Trophoblast cell (in vitro differentiated cells and primary cell): ENCODE measurements at regions not wholly inside any gene's neighbourhood (a gene's known extent, or its start where the extent isn't known, plus 50 kb on each side); places are given as distances from the start of the nearest gene placed in this dataset.

ENCODE experiments used
- DNase-seq, 2 donors: peaks; one replicate each; pipeline ENCODE4 v3.0.0-alpha.2; 2016
- H2AFZ ChIP-seq: 2 replicates; pipeline ENCODE4 v1.6.1; 2013; ENCODE audit warnings: low read length, moderate library complexity, mild to moderate bottlenecking; ENCODE audit not compliant: insufficient read depth, poor library complexity
- H2AK5ac ChIP-seq: 2 replicates; pipeline ENCODE4 v1.6.1; 2013; ENCODE audit warnings: mild to moderate bottlenecking, low read length
- H2BK120ac ChIP-seq: 2 replicates; pipeline ENCODE4 v1.6.1; 2013; ENCODE audit warnings: low read length, mild to moderate bottlenecking, moderate library complexity; ENCODE audit not compliant: insufficient read depth, poor library complexity
- H2BK12ac ChIP-seq: 2 replicates; pipeline ENCODE4 v1.6.1; 2013; ENCODE audit warnings: mild to moderate bottlenecking, low read length, moderate library complexity
- H2BK5ac ChIP-seq: 2 replicates; pipeline ENCODE4 v1.6.1; 2013; ENCODE audit warnings: low read length, low read depth, moderate library complexity, mild to moderate bottlenecking; ENCODE audit not compliant: poor library complexity
- H3K14ac ChIP-seq: 2 replicates; pipeline ENCODE4 v1.6.1; 2013; ENCODE audit warnings: mild to moderate bottlenecking, low read length
- H3K18ac ChIP-seq: 2 replicates; pipeline ENCODE4 v1.6.1; 2013; ENCODE audit warnings: mild to moderate bottlenecking, low read length
- H3K23ac ChIP-seq: 2 replicates; pipeline ENCODE4 v1.6.1; 2013; ENCODE audit warnings: low read length
- H3K27ac ChIP-seq: 2 replicates; pipeline ENCODE4 v1.5.1; 2013; ENCODE audit warnings: low read depth, mild to moderate bottlenecking, inconsistent platforms, low read length, moderate library complexity
- H3K27me3 ChIP-seq: 2 replicates; pipeline ENCODE4 v1.6.1; 2013; ENCODE audit warnings: inconsistent platforms, mild to moderate bottlenecking, low read length, moderate library complexity; ENCODE audit not compliant: insufficient read depth
- H3K36me3 ChIP-seq, 2 experiments: 1 replicate in 1 of 2; 2 replicates in 1 of 2; pipeline ENCODE4 v1.6.1; 2013; ENCODE audit warnings: low read length in 2 of 2, mild to moderate bottlenecking in 2 of 2, moderate library complexity in 1 of 2; ENCODE audit not compliant: insufficient read depth in 2 of 2, control insufficient read depth in 1 of 2
- H3K4ac ChIP-seq: 2 replicates; pipeline ENCODE4 v1.6.1; 2013; ENCODE audit warnings: low read depth, mild to moderate bottlenecking, low read length, moderate library complexity
- H3K4me1 ChIP-seq, 2 experiments: 1 replicate in 1 of 2; 2 replicates in 1 of 2; pipeline ENCODE4 v1.6.1; 2013; ENCODE audit warnings: low read length in 2 of 2, mild to moderate bottlenecking in 2 of 2, moderate library complexity in 1 of 2; ENCODE audit not compliant: insufficient read depth in 2 of 2, control insufficient read depth in 1 of 2
- H3K4me2 ChIP-seq: 2 replicates; pipeline ENCODE4 v1.6.1; 2013; ENCODE audit warnings: inconsistent platforms, mild to moderate bottlenecking, low read length, moderate library complexity
- H3K4me3 ChIP-seq: 2 replicates; pipeline ENCODE4 v1.5.1; 2013; ENCODE audit warnings: mild to moderate bottlenecking, low read depth, low read length, inconsistent platforms
- H3K79me1 ChIP-seq: one replicate; pipeline ENCODE4 v1.6.1; 2013; ENCODE audit warnings: low read length
- H3K79me2 ChIP-seq: 2 replicates; pipeline ENCODE4 v1.6.1; 2013; ENCODE audit warnings: low read length, mild to moderate bottlenecking; ENCODE audit not compliant: control insufficient read depth, insufficient read depth, poor library complexity
- H3K9ac ChIP-seq: 2 replicates; pipeline ENCODE4 v1.6.1; 2013; ENCODE audit warnings: mild to moderate bottlenecking, low read length
- H3K9me3 ChIP-seq: 2 replicates; pipeline ENCODE4 v1.6.1; 2013; ENCODE audit warnings: low read depth, mild to moderate bottlenecking, control low read depth, inconsistent platforms, low read length; ENCODE audit not compliant: insufficient read depth
- H4K12ac ChIP-seq: 2 replicates; pipeline ENCODE4 v1.6.1; 2013; ENCODE audit warnings: low read depth, mild to moderate bottlenecking, low read length, moderate library complexity
- H4K8ac ChIP-seq: 2 replicates; pipeline ENCODE4 v1.6.1; 2013; ENCODE audit warnings: low read depth, mild to moderate bottlenecking, low read length, moderate library complexity
- H4K91ac ChIP-seq: one replicate; pipeline ENCODE4 v1.6.1; 2013; ENCODE audit warnings: low read depth, mild to moderate bottlenecking, low read length, moderate library complexity
- WGBS: extraction: QIAGEN DNeasy Blood & Tissue Kit; methylation state at CpG from one replicate; pipeline ENCODE4 v1.1.7; 2013; ENCODE audit warnings: missing lambda C conversion rate; ENCODE audit not compliant: insufficient read length, insufficient coverage; ENCODE audit errors: extremely low coverage; 5-methylcytosine and 5-hydroxymethylcytosine counted together

DNA sequence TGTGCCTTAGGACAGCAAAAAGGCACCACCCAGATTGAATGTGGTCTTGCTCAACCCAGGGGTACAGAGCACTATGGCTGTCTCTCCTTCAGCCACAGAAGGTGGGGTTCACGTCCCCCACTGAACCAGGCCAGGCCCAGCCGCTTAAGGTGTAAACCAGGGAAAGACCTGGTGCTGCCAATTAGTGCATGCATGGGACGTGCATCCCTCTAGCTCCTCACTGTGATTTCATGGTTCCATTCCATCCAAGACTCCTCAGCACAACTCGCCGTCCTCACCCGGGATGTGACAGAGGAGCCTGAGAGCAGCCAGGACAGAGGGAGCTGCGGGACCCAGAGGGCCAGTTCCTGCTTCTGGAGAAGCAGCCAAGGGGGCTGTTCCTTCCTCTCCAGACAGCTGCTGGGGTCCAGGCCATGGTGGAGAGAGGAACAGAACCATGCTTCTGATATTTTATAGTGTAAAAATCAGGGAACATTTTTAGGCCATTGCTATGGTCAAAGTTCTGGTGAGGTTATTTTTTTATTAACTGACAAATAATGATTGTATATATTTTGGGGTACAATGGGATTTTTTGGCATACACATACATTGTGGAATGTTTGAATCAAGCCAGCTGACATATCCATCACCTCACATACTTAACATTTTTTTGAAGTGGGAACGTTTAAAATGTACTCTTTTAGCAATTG lies 492.2 kb upstream of the B3GAT1 start:
- H3K9me3 ChIP-seq = peaks cover 2% of the 10 kb centered on the region
- H3K4me3 ChIP-seq = no peak overlapping the region
- no peaks in the 10 kb centered on the region for H3K79me1 ChIP-seq
- H3K18ac ChIP-seq = no peak overlapping the region
- H2BK120ac ChIP-seq = no peak overlapping the region
- H4K91ac ChIP-seq = no peak overlapping the region
- no peaks in the 10 kb centered on the region for H3K79me2 ChIP-seq
- H3K23ac ChIP-seq = no peak overlapping the region
- no peak overlapping the region for H3K4me2 ChIP-seq
- H2BK5ac ChIP-seq = no peak overlapping the region
- H3K4me1 ChIP-seq = no peaks in the 10 kb centered on the region
- H3K36me3 ChIP-seq = no peaks in the 10 kb centered on the region
- H2BK12ac ChIP-seq = no peak overlapping the region
- WGBS = no CpG with 5 or more reads among the region's 8 CpGs
- H3K27me3 ChIP-seq = no peaks in the 10 kb centered on the region
- no peak overlapping the region for H4K8ac ChIP-seq
- no peak for DNase-seq
- H2AK5ac ChIP-seq = no peak overlapping the region
- H3K14ac ChIP-seq = no peak overlapping the region
- H2AFZ ChIP-seq = no peak overlapping the region
- no peak overlapping the region for H4K12ac ChIP-seq
- no peak overlapping the region for H3K9ac ChIP-seq
- H3K4ac ChIP-seq = no peak overlapping the region
- no peak overlapping the region for H3K27ac ChIP-seq

DNA sequence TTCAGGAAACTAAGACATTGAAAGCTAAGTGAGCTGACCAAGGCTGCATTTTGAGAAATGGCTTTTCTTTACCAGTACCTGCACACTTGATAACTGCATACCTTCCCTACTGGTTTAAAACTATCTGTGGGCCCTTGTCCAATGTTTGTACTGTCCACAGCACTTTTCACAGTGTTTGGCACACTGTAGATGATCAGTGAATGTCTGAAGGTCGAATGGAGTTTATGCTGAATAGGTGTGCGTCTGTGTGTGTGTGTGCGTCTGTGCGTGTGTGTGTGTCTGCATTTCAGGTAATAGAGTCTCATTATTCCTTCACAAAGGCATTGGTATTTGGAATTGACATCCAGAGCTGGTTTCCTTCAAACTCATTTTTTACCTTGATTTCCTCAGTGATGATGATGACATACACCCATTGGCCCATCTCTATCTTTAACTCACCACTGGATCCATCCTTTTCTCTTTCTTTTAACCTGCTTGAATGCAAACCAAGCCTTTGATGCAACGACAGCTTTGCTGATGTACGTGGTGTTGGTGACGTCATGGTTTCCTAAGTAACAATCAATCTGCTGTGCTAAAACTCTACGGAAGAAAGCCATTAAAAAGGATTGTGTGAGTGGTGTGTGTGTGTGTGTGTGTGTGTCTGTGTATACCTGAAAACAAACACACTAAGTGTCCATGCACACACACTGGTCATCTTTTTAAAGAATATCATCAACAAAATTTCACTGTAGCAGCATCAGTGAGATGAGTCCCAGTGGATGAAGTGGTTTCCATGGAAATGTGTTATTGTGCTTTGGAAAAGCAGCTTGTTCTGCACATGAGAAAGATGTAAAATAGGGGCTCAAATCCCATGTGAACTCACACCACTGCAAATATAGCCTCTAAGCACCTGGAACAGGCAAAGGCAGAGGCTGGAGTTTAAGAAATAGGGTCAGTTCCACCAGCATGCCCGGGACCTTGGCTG lies 490.2 kb upstream of the B3GAT1 start:
- no peaks in the 10 kb centered on the region for H3K4me1 ChIP-seq
- H3K9me3 ChIP-seq = peaks cover 2% of the 10 kb centered on the region
- DNase-seq = no peak
- H4K91ac ChIP-seq = no peak overlapping the region
- no peak overlapping the region for H3K14ac ChIP-seq
- no peaks in the 10 kb centered on the region for H3K79me2 ChIP-seq
- H3K9ac ChIP-seq = no peak overlapping the region
- WGBS = no CpG with 5 or more reads among the region's 9 CpGs
- H2BK120ac ChIP-seq = no peak overlapping the region
- H3K27ac ChIP-seq = no peak overlapping the region
- H3K36me3 ChIP-seq = no peaks in the 10 kb centered on the region
- H3K4ac ChIP-seq = no peak overlapping the region
- H3K4me3 ChIP-seq = no peak overlapping the region
- no peak overlapping the region for H4K8ac ChIP-seq
- H2AFZ ChIP-seq = no peak overlapping the region
- no peak overlapping the region for H3K18ac ChIP-seq
- no peak overlapping the region for H3K23ac ChIP-seq
- no peak overlapping the region for H4K12ac ChIP-seq
- no peak overlapping the region for H3K4me2 ChIP-seq
- H2BK5ac ChIP-seq = no peak overlapping the region
- H3K79me1 ChIP-seq = no peaks in the 10 kb centered on the region
- H2AK5ac ChIP-seq = no peak overlapping the region
- H2BK12ac ChIP-seq = no peak overlapping the region
- H3K27me3 ChIP-seq = no peaks in the 10 kb centered on the region

DNA sequence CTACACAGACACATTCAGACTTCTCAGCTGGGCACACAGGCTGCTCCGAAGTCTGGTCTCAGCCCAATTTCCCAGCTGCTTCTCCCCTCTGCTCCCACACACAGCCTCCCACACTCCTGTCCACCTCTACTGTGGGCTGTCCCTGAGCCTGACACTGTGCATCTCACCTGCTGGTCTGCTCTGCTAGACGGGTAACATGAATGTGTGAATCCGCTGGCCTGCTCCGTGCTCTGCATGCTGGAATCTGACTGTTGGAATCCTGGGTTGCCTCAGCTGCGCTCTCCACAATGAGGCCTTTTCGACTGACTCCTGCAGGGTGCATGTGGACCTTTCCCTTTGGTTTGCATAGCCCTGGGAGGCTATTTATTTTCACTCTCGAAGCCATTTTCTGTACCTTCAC lies 489.5 kb upstream of the B3GAT1 start:
- H3K79me2 ChIP-seq = no peaks in the 10 kb centered on the region
- H4K91ac ChIP-seq = no peak overlapping the region
- H3K27me3 ChIP-seq = no peaks in the 10 kb centered on the region
- H2BK5ac ChIP-seq = no peak overlapping the region
- H3K14ac ChIP-seq = no peak overlapping the region
- no peaks in the 10 kb centered on the region for H3K79me1 ChIP-seq
- no peak overlapping the region for H3K9ac ChIP-seq
- H3K4me3 ChIP-seq = no peak overlapping the region
- no peak overlapping the region for H2BK12ac ChIP-seq
- H4K8ac ChIP-seq = no peak overlapping the region
- H2AFZ ChIP-seq = no peak overlapping the region
- H4K12ac ChIP-seq = no peak overlapping the region
- no peaks in the 10 kb centered on the region for H3K36me3 ChIP-seq
- H3K4ac ChIP-seq = no peak overlapping the region
- peaks cover 2% of the 10 kb centered on the region for H3K9me3 ChIP-seq
- no peaks in the 10 kb centered on the region for H3K4me1 ChIP-seq
- no peak overlapping the region for H3K18ac ChIP-seq
- no peak for DNase-seq
- H3K27ac ChIP-seq = no peak overlapping the region
- no peak overlapping the region for H2AK5ac ChIP-seq
- H2BK120ac ChIP-seq = no peak overlapping the region
- H3K23ac ChIP-seq = no peak overlapping the region
- WGBS = no CpG with 5 or more reads among the region's 7 CpGs
- H3K4me2 ChIP-seq = no peak overlapping the region

DNA sequence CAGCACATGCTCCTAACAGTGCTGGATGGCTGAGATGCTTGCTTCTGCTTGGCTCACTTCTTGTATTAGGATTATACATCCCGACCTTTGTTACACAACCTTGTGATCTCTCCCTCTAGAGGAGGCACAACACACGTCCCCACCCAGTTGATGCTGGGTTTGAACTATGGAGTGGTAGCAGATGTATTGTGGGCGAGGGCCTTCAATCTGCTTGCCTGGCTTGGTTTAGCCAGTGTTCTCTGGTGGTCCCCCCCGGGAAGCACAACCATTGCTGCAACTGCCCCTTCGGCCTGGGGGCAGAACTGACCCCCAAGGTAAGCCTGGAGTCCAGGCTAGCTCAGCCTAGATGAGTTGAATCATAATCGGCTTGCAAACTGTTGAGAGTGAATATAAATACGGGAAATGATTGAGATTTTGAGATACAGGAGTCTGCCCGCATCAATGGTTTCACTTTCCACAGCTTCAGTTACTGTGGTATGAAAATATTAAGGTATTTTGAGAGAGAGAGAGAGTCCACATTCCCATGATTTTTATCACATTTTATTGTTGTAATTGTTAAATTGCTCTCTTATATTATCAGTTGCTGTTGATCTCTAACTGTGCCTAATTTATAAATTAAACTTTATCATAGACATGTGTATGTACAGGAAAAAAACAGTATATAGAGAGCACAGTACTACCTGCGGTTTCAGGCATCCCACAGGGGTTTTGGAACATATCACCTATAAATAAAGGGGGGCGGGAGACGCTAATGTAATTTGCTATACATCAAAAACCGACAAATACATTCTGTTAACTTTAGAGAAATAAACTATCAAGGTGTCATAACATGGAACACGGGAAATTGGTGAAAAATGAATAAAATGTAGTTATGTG lies 482.0 kb upstream of the B3GAT1 start:
- WGBS = no CpG with 5 or more reads among the region's 13 CpGs
- Histone ChIP-seq H3K4me1 (no peaks in the 10 kb centered on the region), H3K36me3 (no peaks in the 10 kb centered on the region), H2BK12ac (no peak overlapping the region), H2BK5ac (no peak overlapping the region), H4K12ac (no peak overlapping the region), H3K18ac (no peak overlapping the region), H3K79me1 (no peaks in the 10 kb centered on the region), H3K79me2 (no peaks in the 10 kb centered on the region), H2AFZ (no peak overlapping the region), H3K14ac (no peak overlapping the region), H2AK5ac (no peak overlapping the region), H3K9ac (no peak overlapping the region), H3K9me3 (no peaks in the 10 kb centered on the region), H3K27me3 (no peaks in the 10 kb centered on the region), H3K23ac (no peak overlapping the region), H3K4me2 (no peak overlapping the region), H3K27ac (no peak overlapping the region), H4K91ac (no peak overlapping the region), H3K4ac (no peak overlapping the region), H2BK120ac (no peak overlapping the region), H3K4me3 (no peak overlapping the region), H4K8ac (no peak overlapping the region)
- DNase-seq = peak in 1 of 2 donors; percentile 68
